H1 (cell line): ENCODE measurements at regions not wholly inside any gene's neighbourhood (a gene's known extent, or its start where the extent isn't known, plus 50 kb on each side); places are given as distances from the start of the nearest gene placed in this dataset.

Experiments used
- CTCF ChIA-PET: fragments of 300-600 bp; sonication (Branson Sonifier 250); formaldehyde crosslinking; loops from one replicate; lab custom pipeline; 2021; ENCODE audit not compliant: partially characterized antibody; lab: Charles Lee
- POLR2A ChIA-PET: fragments of 300-600 bp; sonication (Branson Sonifier 250); formaldehyde crosslinking; loops from one replicate; lab custom pipeline; 2021; ENCODE audit warnings: inconsistent platforms; ENCODE audit not compliant: partially characterized antibody; lab: Charles Lee
- DNase-seq, 2 experiments: peaks; one replicate each; pipeline versions ENCODE4 v3.0.0 to v3.0.0-alpha.2; 2010 to 2022; ENCODE audit warnings: low spot score in 2 of 2, low read depth in 1 of 2, mixed read lengths in 1 of 2
- FAIRE-seq: peaks from 2 replicates; lab custom pipeline; 2011; peaks lifted over from hg19 to GRCh38; lab: Jason Lieb, UNC
- H2AFZ ChIP-seq: 2 replicates; pipeline ENCODE4 v1.8.1; 2012; ENCODE audit warnings: low read length, inconsistent platforms
- H2AK5ac ChIP-seq: 2 replicates; pipeline ENCODE4 v1.6.1; 2013; ENCODE audit warnings: low read depth, low read length
- H2BK120ac ChIP-seq: replicated peaks from 2 replicates; pipeline ENCODE3; 2013; ENCODE audit warnings: low read depth, low read length, inconsistent platforms
- H2BK12ac ChIP-seq: 2 replicates; pipeline ENCODE4 v1.6.1; 2013; ENCODE audit warnings: low read depth, low read length
- H2BK15ac ChIP-seq: 2 replicates; pipeline ENCODE4 v1.6.1; 2013; ENCODE audit warnings: low read length
- H2BK20ac ChIP-seq: 2 replicates; pipeline ENCODE4 v1.6.1; 2013; ENCODE audit warnings: low read length
- H2BK5ac ChIP-seq: 2 replicates; pipeline ENCODE4 v1.6.1; 2013; ENCODE audit warnings: low read depth, low read length
- H3K14ac ChIP-seq: 2 replicates; pipeline ENCODE4 v1.6.1; 2013; ENCODE audit warnings: inconsistent platforms; ENCODE audit not compliant: insufficient read length
- H3K18ac ChIP-seq: 2 replicates; pipeline ENCODE4 v1.6.1; 2013; ENCODE audit warnings: low read length; ENCODE audit errors: extremely low read depth
- H3K23ac ChIP-seq: 2 replicates; pipeline ENCODE4 v1.6.1; 2013; ENCODE audit warnings: inconsistent platforms; ENCODE audit not compliant: insufficient read length
- H3K23me2 ChIP-seq: 2 replicates; pipeline ENCODE4 v1.6.1; 2013; ENCODE audit warnings: low read depth, low read length
- H3K27ac ChIP-seq: 2 replicates; pipeline ENCODE4 v1.6.1; 2011; ENCODE audit warnings: low read depth, low read length, inconsistent platforms
- H3K27me3 ChIP-seq, 4 experiments: replicated peaks in 1 of 4; 1 replicate in 1 of 4; 2 replicates in 3 of 4; pipeline versions ENCODE4 v1.6.1 to v1.8.1; 2011 to 2013; ENCODE audit warnings: low read length in 3 of 4, mild to moderate bottlenecking in 3 of 4, inconsistent platforms in 2 of 4, mixed read lengths in 2 of 4, moderate library complexity in 1 of 4; ENCODE audit not compliant: control insufficient read depth in 3 of 4, insufficient read depth in 3 of 4; ENCODE audit errors: extremely low read depth in 1 of 4
- H3K36me3 ChIP-seq, 4 experiments: 2 replicates each; pipeline versions ENCODE4 v1.6.1 to v1.8.1; 2011 to 2013; ENCODE audit warnings: mild to moderate bottlenecking in 4 of 4, low read length in 3 of 4, moderate library complexity in 2 of 4, control low read depth in 1 of 4, inconsistent platforms in 1 of 4; ENCODE audit not compliant: insufficient read depth in 4 of 4, control insufficient read depth in 2 of 4
- H3K4ac ChIP-seq: replicated peaks from 2 replicates; pipeline ENCODE3; 2013; ENCODE audit warnings: low read length, low read depth, mixed read lengths, inconsistent platforms; ENCODE audit not compliant: insufficient read length
- H3K4me1 ChIP-seq, 4 experiments: replicated peaks in 1 of 4; 1 replicate in 1 of 4; 2 replicates in 3 of 4; pipeline versions ENCODE4 v1.6.1 to v1.8.1; 2011 to 2013; ENCODE audit warnings: low read length in 3 of 4, inconsistent platforms in 2 of 4, mixed read lengths in 1 of 4; ENCODE audit not compliant: insufficient read depth in 4 of 4, control insufficient read depth in 3 of 4
- H3K4me2 ChIP-seq, 2 experiments: 2 replicates each; pipeline versions ENCODE4 v1.6.1 to v1.8.1; 2011 to 2013; ENCODE audit warnings: low read depth in 2 of 2, low read length in 2 of 2, control low read depth in 1 of 2, inconsistent platforms in 1 of 2, mild to moderate bottlenecking in 1 of 2; ENCODE audit not compliant: insufficient read depth in 1 of 2
- H3K4me3 ChIP-seq, 4 experiments: fragments of 200-600, 300-600 bp in 1 of 4; sonication (generic), shearing (Covaris generic), sonication (Bioruptor Twin) in 1 of 4; 2 replicates each; pipeline versions ENCODE4 v1.5.1 to v1.8.1; 2011 to 2016; ENCODE audit warnings: low read length in 4 of 4, low read depth in 3 of 4, control low read depth in 2 of 4, inconsistent platforms in 2 of 4, mild to moderate bottlenecking in 2 of 4, mixed read lengths in 1 of 4, moderate library complexity in 1 of 4; ENCODE audit not compliant: insufficient read depth in 2 of 4; ENCODE audit errors: extremely low read depth in 1 of 4
- H3K56ac ChIP-seq: replicated peaks from 2 replicates; pipeline ENCODE3; 2013; ENCODE audit warnings: low read depth, mild to moderate bottlenecking, mixed read lengths, low read length, inconsistent platforms; ENCODE audit not compliant: insufficient read length
- H3K79me1 ChIP-seq: 2 replicates; pipeline ENCODE4 v1.6.1; 2013; ENCODE audit warnings: low read depth, low read length, control low read depth
- H3K79me2 ChIP-seq, 2 experiments: 2 replicates each; pipeline versions ENCODE4 v1.6.1 to v1.8.1; 2012 to 2013; ENCODE audit warnings: low read length in 2 of 2, mild to moderate bottlenecking in 2 of 2, inconsistent platforms in 1 of 2; ENCODE audit not compliant: insufficient read depth in 2 of 2, control insufficient read depth in 1 of 2
- H3K9ac ChIP-seq, 4 experiments: replicated peaks in 1 of 4; 1 replicate in 1 of 4; 2 replicates in 3 of 4; pipeline versions ENCODE4 v1.6.1 to v1.8.1; 2011 to 2013; ENCODE audit warnings: low read depth in 3 of 4, low read length in 3 of 4, control low read depth in 2 of 4, mild to moderate bottlenecking in 2 of 4, moderate library complexity in 2 of 4, inconsistent platforms in 1 of 4; ENCODE audit errors: extremely low read depth in 1 of 4
- H3K9me3 ChIP-seq, 2 experiments: 2 replicates each; pipeline versions ENCODE4 v1.6.1 to v1.8.1; 2012 to 2013; ENCODE audit warnings: mild to moderate bottlenecking in 2 of 2, moderate library complexity in 2 of 2, control low read depth in 1 of 2, inconsistent platforms in 1 of 2, low read depth in 1 of 2, low read length in 1 of 2, mixed read lengths in 1 of 2; ENCODE audit not compliant: insufficient read depth in 2 of 2
- H4K20me1 ChIP-seq, 2 experiments: replicated peaks in 1 of 2; 2 replicates each; pipeline versions ENCODE3 to v1.8.1; 2011 to 2013; ENCODE audit warnings: inconsistent platforms in 2 of 2, low read length in 2 of 2, mild to moderate bottlenecking in 1 of 2; ENCODE audit not compliant: insufficient read depth in 2 of 2, control insufficient read depth in 1 of 2
- H4K5ac ChIP-seq: 2 replicates; pipeline ENCODE4 v1.6.1; 2013; ENCODE audit warnings: low read length, low read depth, mixed read lengths, inconsistent platforms; ENCODE audit not compliant: insufficient read length
- H4K8ac ChIP-seq: 2 replicates; pipeline ENCODE4 v1.8.0; 2013; ENCODE audit warnings: mild to moderate bottlenecking, moderate library complexity, low read length, inconsistent platforms; ENCODE audit not compliant: insufficient read depth; ENCODE audit errors: extremely low read depth
- H4K91ac ChIP-seq: replicated peaks from 2 replicates; pipeline ENCODE3; 2013; ENCODE audit warnings: low read length, mixed read lengths, inconsistent platforms; ENCODE audit not compliant: insufficient read length
- E2F6 ChIP-seq: IDR thresholded peaks from 2 replicates; pipeline ENCODE4 v1.6.1; 2012; ENCODE audit warnings: inconsistent platforms
- WGBS, 2 experiments: shearing (Covaris generic) in 1 of 2; methylation state at CpG; one replicate each; pipeline versions ENCODE4 v1.1.6 to v1.1.7; 2013 to 2015; ENCODE audit warnings: low lambda C conversion rate in 2 of 2, mixed read lengths in 2 of 2, inconsistent platforms in 1 of 2, low coverage in 1 of 2, missing lambda C conversion rate in 1 of 2; ENCODE audit not compliant: insufficient replicate concordance in 2 of 2, insufficient coverage in 1 of 2, insufficient read length in 1 of 2; ENCODE audit errors: extremely low coverage in 1 of 2, missing lambda C conversion rate in 1 of 2; 5-methylcytosine and 5-hydroxymethylcytosine counted together

- CTCF ChIA-PET: interaction anchor here (0.5 kb wide), 1 partner anchor 85 kb away, joined by 4 read pairs; no protein-coding TSS in a partner anchor
- Histone ChIP-seq H3K4me2 (no peak overlapping the region), H2BK120ac (no peak overlapping the region), H3K56ac (no peak overlapping the region), H3K9ac (no peak overlapping the region), H2AFZ (no peak overlapping the region), H3K36me3 (no peaks in the 10 kb centered on the region), H4K5ac (no peak overlapping the region), H4K8ac (no peak overlapping the region), H3K14ac (no peak overlapping the region), H3K79me1 (no peaks in the 10 kb centered on the region), H3K4me1 (no peaks in the 10 kb centered on the region), H2BK5ac (no peak overlapping the region), H4K91ac (no peak overlapping the region), H2BK20ac (no peak overlapping the region), H3K23me2 (no peaks in the 10 kb centered on the region), H3K79me2 (no peaks in the 10 kb centered on the region), H3K4ac (no peak overlapping the region), H3K27me3 (no peaks in the 10 kb centered on the region), H2BK12ac (no peak overlapping the region), H4K20me1 (no peaks in the 10 kb centered on the region), H2AK5ac (no peak overlapping the region), H3K27ac (no peak overlapping the region), H3K18ac (no peak overlapping the region), H3K9me3 (no peaks in the 10 kb centered on the region), H2BK15ac (no peak overlapping the region), H3K4me3 (no peak overlapping the region), H3K23ac (no peak overlapping the region)
- no peak for FAIRE-seq
- DNase-seq: no peak
- 99% methylated on average over 6 of the region's 6 CpGs; no CpG with 5 or more reads in 1 of the 2 experiments for whole genome bisulfite sequencing, 2 experiments
- POLR2A ChIA-PET: no interaction called here
- no peak for TF ChIP-seq E2F6
These were observed 253.9 kb downstream of the AHR start for GRCh38 chr7:17552373-17552772.
